ENCODE measurements at regions not wholly inside any gene's neighbourhood (a gene's known extent, or its start where the extent isn't known, plus 50 kb on each side); places are given as distances from the start of the nearest gene placed in this dataset.

GRCh38 chr11:116084511-116084910 lies 580.3 kb upstream of the CADM1 start:
- TF ChIP-seq, protein P1, sequence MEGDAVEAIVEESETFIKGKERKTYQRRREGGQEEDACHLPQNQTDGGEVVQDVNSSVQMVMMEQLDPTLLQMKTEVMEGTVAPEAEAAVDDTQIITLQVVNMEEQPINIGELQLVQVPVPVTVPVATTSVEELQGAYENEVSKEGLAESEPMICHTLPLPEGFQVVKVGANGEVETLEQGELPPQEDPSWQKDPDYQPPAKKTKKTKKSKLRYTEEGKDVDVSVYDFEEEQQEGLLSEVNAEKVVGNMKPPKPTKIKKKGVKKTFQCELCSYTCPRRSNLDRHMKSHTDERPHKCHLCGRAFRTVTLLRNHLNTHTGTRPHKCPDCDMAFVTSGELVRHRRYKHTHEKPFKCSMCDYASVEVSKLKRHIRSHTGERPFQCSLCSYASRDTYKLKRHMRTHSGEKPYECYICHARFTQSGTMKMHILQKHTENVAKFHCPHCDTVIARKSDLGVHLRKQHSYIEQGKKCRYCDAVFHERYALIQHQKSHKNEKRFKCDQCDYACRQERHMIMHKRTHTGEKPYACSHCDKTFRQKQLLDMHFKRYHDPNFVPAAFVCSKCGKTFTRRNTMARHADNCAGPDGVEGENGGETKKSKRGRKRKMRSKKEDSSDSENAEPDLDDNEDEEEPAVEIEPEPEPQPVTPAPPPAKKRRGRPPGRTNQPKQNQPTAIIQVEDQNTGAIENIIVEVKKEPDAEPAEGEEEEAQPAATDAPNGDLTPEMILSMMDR (IDR thresholded peaks at IDR 0.05 in 4 of 5, conservative IDR thresholded peaks at IDR 0.05 in 1 of 5) = no peak
- TF ChIP-seq POLR2A (IDR thresholded peaks at IDR 0.05) = no peak

Data from gastrocnemius medialis (tissue), 4 donors.